Panc1 (cell line): ENCODE measurements at regions not wholly inside any gene's neighbourhood (a gene's known extent, or its start where the extent isn't known, plus 50 kb on each side); places are given as distances from the start of the nearest gene placed in this dataset.
A peak's percentile ranks its signal among the peaks of the same experiment; 100 is the strongest.

Source experiments
- ATAC-seq: fragments of 200-7000 bp; cut with Tn5 transposase; 2 replicates; pipeline ENCODE4 v1.9.1; 2020; ENCODE audit warnings: mild to moderate bottlenecking, moderate library complexity
- BruUV-seq: library from RNA; stranded (reverse); fragments of 400-500 nt; replicated peaks from 2 replicates; lab custom pipeline; 2021; lab: Mats Ljungman, UMichigan
- CTCF ChIA-PET: fragments of 300-600 bp; sonication (Branson Sonifier 250); formaldehyde crosslinking; loops from one replicate; lab custom pipeline; 2022; ENCODE audit warnings: antibody characterized with exemption; lab: Charles Lee
- POLR2A ChIA-PET: fragments of 300-600 bp; sonication (Branson Sonifier 250); formaldehyde crosslinking; loops from one replicate; lab custom pipeline; 2022; ENCODE audit warnings: antibody characterized with exemption; lab: Charles Lee
- DNase-seq: peaks from one replicate; pipeline ENCODE4 v3.0.0-alpha.2; 2010; ENCODE audit warnings: low read depth, low spot score
- H3K27ac ChIP-seq: 2 replicates; pipeline ENCODE4 v1.5.1; 2011; ENCODE audit warnings: mild to moderate bottlenecking, low read length, inconsistent platforms
- H3K27me3 ChIP-seq: fragments of 200-500 bp; sonication (Bioruptor generic); 2 replicates; pipeline ENCODE4 v1.6.0; 2014; ENCODE audit warnings: low read length, inconsistent platforms; ENCODE audit not compliant: control insufficient read depth, insufficient read depth
- H3K36me3 ChIP-seq: fragments of 200-500 bp; sonication (Bioruptor generic); 2 replicates; pipeline ENCODE4 v1.5.1; 2014; ENCODE audit warnings: inconsistent platforms, mild to moderate bottlenecking, low read length, moderate library complexity; ENCODE audit not compliant: control insufficient read depth, insufficient read depth
- H3K4me1 ChIP-seq: 2 replicates; pipeline ENCODE4 v1.5.1; 2011; ENCODE audit warnings: inconsistent platforms, mild to moderate bottlenecking, low read length, moderate library complexity; ENCODE audit not compliant: control insufficient read depth, insufficient read depth
- H3K4me3 ChIP-seq, 2 experiments: 2 replicates each; pipeline ENCODE4 v1.5.1; 2011 to 2012; ENCODE audit warnings: low read depth in 2 of 2, low read length in 2 of 2, mild to moderate bottlenecking in 2 of 2, inconsistent platforms in 1 of 2, moderate library complexity in 1 of 2
- H3K9me3 ChIP-seq: fragments of 200-500 bp; sonication (Bioruptor generic); 2 replicates; pipeline ENCODE4 v1.5.1; 2014; ENCODE audit warnings: low read depth, mild to moderate bottlenecking, inconsistent platforms, low read length, moderate library complexity; ENCODE audit not compliant: control insufficient read depth, insufficient read depth
- POLR2AphosphoS5 ChIP-seq: IDR thresholded peaks from 2 replicates; pipeline ENCODE4 v1.6.1; 2012; ENCODE audit warnings: mild to moderate bottlenecking, low read depth, low read length, moderate library complexity
- SIN3A ChIP-seq: IDR thresholded peaks from 2 replicates; pipeline ENCODE4 v1.6.1; 2012; ENCODE audit warnings: low read depth, mild to moderate bottlenecking, low read length, moderate library complexity, borderline replicate concordance; ENCODE audit not compliant: insufficient read depth
- TCF7L2 ChIP-seq: IDR thresholded peaks from 2 replicates; pipeline ENCODE4 v1.6.1; 2011; ENCODE audit warnings: mild to moderate bottlenecking, low read depth, low read length, inconsistent platforms
- in situ Hi-C: cut with HindIII; loops from 2 replicates; pipeline ENCODE4 v1.10.0; 2016; ENCODE audit warnings: low sequenced_read_pairs, low pct_unique_long_range_greater_than_20kb
- intact Hi-C: fragments of 100-400 bp; cut with micrococcal nuclease; formaldehyde crosslinking; loops from one replicate; pipeline ENCODE4 v1.10.0; 2022; ENCODE audit not compliant: unreplicated experiment
- TF ChIP-seq, protein P1 (sequence below): fragments of 450-650 bp; IDR thresholded peaks from 2 replicates; pipeline ENCODE4 v1.5.1; 2017; ENCODE audit warnings: mild to moderate bottlenecking
- TF ChIP-seq, protein P2 (sequence below), 2 experiments: IDR thresholded peaks; 2 replicates each; pipeline ENCODE4 v1.6.1; 2011 to 2012; ENCODE audit warnings: low read depth in 2 of 2, control low read depth in 1 of 2, low read length in 1 of 2, mild to moderate bottlenecking in 1 of 2, moderate library complexity in 1 of 2; ENCODE audit not compliant: insufficient read depth in 1 of 2

DNA sequence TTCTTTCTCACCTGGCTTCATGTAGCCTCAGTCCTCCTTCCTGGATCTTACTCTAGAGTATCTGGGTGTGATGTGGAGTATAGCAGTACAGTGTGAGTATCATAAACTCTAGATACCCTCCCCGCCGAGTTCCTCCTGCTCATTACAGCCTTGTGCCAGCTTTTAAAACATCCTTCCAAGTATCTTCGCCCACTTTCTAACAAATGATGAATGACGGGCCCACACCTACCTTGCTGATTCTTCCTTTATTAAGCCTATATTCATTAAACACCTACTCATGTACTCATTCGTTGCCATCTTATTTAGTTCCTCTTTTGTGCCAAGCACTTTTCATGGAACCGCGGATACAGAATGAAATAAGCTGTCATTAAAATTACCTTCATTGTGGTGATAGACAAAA lies 1585.3 kb upstream of the TENM3 start:
- intact Hi-C loops = no loop called here

DNA sequence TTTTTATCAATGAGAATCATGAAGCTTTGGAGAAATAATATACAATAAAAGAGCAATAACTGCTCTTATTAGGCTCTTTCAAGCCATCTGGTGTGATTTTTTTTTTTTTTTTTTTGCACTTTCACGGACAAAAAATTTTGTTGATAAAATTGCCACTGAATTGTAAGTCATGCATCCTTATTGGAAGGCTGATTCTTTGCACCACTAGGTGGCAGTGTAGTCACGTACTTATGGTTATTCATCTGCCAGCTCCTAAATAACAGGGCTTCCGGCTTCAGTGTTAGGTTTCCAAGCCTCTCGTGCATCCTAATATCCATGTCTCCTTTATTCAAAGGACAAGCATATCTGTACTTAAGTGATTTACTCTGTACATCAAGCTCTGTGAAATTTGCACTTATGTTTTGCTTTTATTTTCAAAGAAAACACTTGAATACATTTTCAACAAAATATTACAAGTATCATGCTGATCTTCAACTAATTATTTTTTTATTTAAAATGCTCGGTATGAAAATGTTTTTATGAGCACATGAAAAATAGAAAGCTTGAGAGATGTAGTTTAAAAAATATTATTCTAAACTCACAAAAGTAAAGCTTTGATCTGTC lies 1578.3 kb upstream of the TENM3 start:
- Histone ChIP-seq H3K9me3 (no peaks in the 10 kb centered on the region), H3K4me1 (no peaks in the 10 kb centered on the region), H3K27ac (no peak overlapping the region), H3K27me3 (no peaks in the 10 kb centered on the region), H3K36me3 (no peaks in the 10 kb centered on the region), H3K4me3 (no peak overlapping the region)
- DNase-seq (peak; percentile 47), ATAC-seq (peak; percentile 71; the same call in 1 of the 2 replicates)
- intact Hi-C loops (loop anchor here (5.0 to 10.0 kb wide), 2 partner anchors 160 to 862 kb away; no protein-coding TSS in a partner anchor), in situ Hi-C loops (no loop called here)
- TF ChIP-seq, protein P1, sequence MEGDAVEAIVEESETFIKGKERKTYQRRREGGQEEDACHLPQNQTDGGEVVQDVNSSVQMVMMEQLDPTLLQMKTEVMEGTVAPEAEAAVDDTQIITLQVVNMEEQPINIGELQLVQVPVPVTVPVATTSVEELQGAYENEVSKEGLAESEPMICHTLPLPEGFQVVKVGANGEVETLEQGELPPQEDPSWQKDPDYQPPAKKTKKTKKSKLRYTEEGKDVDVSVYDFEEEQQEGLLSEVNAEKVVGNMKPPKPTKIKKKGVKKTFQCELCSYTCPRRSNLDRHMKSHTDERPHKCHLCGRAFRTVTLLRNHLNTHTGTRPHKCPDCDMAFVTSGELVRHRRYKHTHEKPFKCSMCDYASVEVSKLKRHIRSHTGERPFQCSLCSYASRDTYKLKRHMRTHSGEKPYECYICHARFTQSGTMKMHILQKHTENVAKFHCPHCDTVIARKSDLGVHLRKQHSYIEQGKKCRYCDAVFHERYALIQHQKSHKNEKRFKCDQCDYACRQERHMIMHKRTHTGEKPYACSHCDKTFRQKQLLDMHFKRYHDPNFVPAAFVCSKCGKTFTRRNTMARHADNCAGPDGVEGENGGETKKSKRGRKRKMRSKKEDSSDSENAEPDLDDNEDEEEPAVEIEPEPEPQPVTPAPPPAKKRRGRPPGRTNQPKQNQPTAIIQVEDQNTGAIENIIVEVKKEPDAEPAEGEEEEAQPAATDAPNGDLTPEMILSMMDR = peak; percentile 67
- no peak for TF ChIP-seq TCF7L2
- TF ChIP-seq, protein P2, sequence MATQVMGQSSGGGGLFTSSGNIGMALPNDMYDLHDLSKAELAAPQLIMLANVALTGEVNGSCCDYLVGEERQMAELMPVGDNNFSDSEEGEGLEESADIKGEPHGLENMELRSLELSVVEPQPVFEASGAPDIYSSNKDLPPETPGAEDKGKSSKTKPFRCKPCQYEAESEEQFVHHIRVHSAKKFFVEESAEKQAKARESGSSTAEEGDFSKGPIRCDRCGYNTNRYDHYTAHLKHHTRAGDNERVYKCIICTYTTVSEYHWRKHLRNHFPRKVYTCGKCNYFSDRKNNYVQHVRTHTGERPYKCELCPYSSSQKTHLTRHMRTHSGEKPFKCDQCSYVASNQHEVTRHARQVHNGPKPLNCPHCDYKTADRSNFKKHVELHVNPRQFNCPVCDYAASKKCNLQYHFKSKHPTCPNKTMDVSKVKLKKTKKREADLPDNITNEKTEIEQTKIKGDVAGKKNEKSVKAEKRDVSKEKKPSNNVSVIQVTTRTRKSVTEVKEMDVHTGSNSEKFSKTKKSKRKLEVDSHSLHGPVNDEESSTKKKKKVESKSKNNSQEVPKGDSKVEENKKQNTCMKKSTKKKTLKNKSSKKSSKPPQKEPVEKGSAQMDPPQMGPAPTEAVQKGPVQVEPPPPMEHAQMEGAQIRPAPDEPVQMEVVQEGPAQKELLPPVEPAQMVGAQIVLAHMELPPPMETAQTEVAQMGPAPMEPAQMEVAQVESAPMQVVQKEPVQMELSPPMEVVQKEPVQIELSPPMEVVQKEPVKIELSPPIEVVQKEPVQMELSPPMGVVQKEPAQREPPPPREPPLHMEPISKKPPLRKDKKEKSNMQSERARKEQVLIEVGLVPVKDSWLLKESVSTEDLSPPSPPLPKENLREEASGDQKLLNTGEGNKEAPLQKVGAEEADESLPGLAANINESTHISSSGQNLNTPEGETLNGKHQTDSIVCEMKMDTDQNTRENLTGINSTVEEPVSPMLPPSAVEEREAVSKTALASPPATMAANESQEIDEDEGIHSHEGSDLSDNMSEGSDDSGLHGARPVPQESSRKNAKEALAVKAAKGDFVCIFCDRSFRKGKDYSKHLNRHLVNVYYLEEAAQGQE (IDR thresholded peaks at IDR 0.05; ENCODE audit: insufficient read depth in 1 of 2, low read depth in 2 of 2, low read length in 1 of 2) = no peak
- POLR2A ChIA-PET = no interaction called here
- CTCF ChIA-PET = interaction anchor here (0.7 kb wide), 4 partner anchors 16 to 604 kb away, joined by 3 to 9 read pairs (median 8); no protein-coding TSS in a partner anchor
- no TSS peak for BruUV-seq

More for the DNA sequence above, 1585.3 kb upstream of the TENM3 start:
- no peak for DNase-seq
- CTCF ChIA-PET = no interaction called here
- Histone ChIP-seq H3K4me1 (no peaks in the 10 kb centered on the region), H3K27me3 (no peaks in the 10 kb centered on the region), H3K27ac (no peak overlapping the region), H3K4me3 (no peak overlapping the region), H3K36me3 (no peaks in the 10 kb centered on the region), H3K9me3 (no peaks in the 10 kb centered on the region)
- in situ Hi-C loops = no loop called here
- no peak for TF ChIP-seq TCF7L2
- POLR2A ChIA-PET = no interaction called here
- BruUV-seq = no TSS peak
- ATAC-seq = no peak

DNA sequence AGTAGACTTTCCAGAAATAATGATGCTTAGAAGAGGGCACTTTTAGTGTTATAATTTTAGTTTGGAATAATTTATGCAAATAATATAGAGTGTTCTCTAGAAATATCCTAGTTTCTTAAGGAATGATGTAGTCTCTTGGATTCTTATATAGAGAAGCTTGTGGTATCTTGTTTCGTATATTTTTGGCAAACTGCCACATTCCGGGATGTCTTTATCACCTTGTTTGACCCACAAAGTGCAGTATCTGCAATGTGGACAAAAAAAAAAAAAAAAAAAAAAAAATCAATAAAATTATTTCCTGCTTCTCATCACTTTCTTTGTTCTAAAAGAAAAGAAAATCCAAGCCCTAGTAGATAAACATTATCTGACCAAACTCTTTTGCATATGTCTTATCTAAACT lies 1577.7 kb upstream of the TENM3 start:
- TF ChIP-seq POLR2AphosphoS5 (no peak), TCF7L2 (no peak), SIN3A (no peak)
- TF ChIP-seq, protein P1 = no peak
- TF ChIP-seq, protein P2 (IDR thresholded peaks at IDR 0.05; ENCODE audit: insufficient read depth in 1 of 2, low read depth in 2 of 2, low read length in 1 of 2) = no peak
- POLR2A ChIA-PET = no interaction called here
- no TSS peak for BruUV-seq

More for the DNA sequence above, 1577.7 kb upstream of the TENM3 start:
- in situ Hi-C loops (no loop called here), intact Hi-C loops (loop anchor here (5.0 to 10.0 kb wide), 2 partner anchors 159 to 862 kb away; no protein-coding TSS in a partner anchor)
- Histone ChIP-seq H3K27me3 (no peaks in the 10 kb centered on the region), H3K27ac (no peak overlapping the region), H3K4me1 (no peaks in the 10 kb centered on the region), H3K4me3 (no peak overlapping the region), H3K9me3 (no peaks in the 10 kb centered on the region), H3K36me3 (no peaks in the 10 kb centered on the region)
- ATAC-seq (no peak), DNase-seq (no peak)
- CTCF ChIA-PET = interaction anchor here (0.5 to 0.7 kb wide), 4 partner anchors 16 to 873 kb away, joined by 3 to 9 read pairs (median 4); no protein-coding TSS in a partner anchor
